ENCODE measurements at regions not wholly inside any gene's neighbourhood (a gene's known extent, or its start where the extent isn't known, plus 50 kb on each side); places are given as distances from the start of the nearest gene placed in this dataset.

GRCh38 chr10:131677671-131678070 is 223.1 kb upstream of the PPP2R2D start:
- TF ChIP-seq FOS (IDR thresholded peaks at IDR 0.05; ENCODE audit: borderline replicate concordance, insufficient read depth, low read length), result no peak
- TF ChIP-seq MAX (IDR thresholded peaks at IDR 0.05; ENCODE audit: insufficient read depth, insufficient read length), result no peak
- no peak for TF ChIP-seq JUN (IDR thresholded peaks at IDR 0.05; ENCODE audit: borderline replicate concordance, insufficient read depth, insufficient read length, low read depth)
- no peak for TF ChIP-seq POLR2AphosphoS5 (IDR thresholded peaks at IDR 0.05; ENCODE audit: insufficient read depth, low read depth, low read length)
- TF ChIP-seq MYC (IDR thresholded peaks at IDR 0.05; ENCODE audit: low read depth, low read length), result no peak
- no peak for TF ChIP-seq GATA2 (IDR thresholded peaks at IDR 0.05; ENCODE audit: insufficient read depth, insufficient read length, low read depth, low read length)
- no peak for TF ChIP-seq EZH2 (IDR thresholded peaks at IDR 0.05; ENCODE audit: borderline replicate concordance, low read depth, low read length, severe bottlenecking)
- no peak for TF ChIP-seq CTCF (IDR thresholded peaks at IDR 0.05; ENCODE audit: extremely low read depth in 1 of 2, insufficient read depth in 1 of 2, low read depth in 1 of 2, low read length in 2 of 2)
- Histone ChIP-seq H3K4me2 (ENCODE audit: insufficient read depth, low read length) (no peak overlapping the region), H3K9me3 (replicated peaks; ENCODE audit: control insufficient read depth, insufficient read depth, low read length) (no peaks in the 10 kb centered on the region), H3K4me3 (replicated peaks in 1 of 3; ENCODE audit: insufficient read depth in 1 of 3, low read depth in 1 of 3, low read length in 3 of 3) (no peak overlapping the region), H4K20me1 (replicated peaks; ENCODE audit: control insufficient read depth, extremely low read depth, insufficient read depth, low read length) (no peaks in the 10 kb centered on the region), H3K36me3 (ENCODE audit: control insufficient read depth in 2 of 2, extremely low read depth in 1 of 2, insufficient read depth in 2 of 2, low read length in 2 of 2) (no peaks in the 10 kb centered on the region), H2AFZ (ENCODE audit: low read depth, low read length) (no peak overlapping the region), H3K9ac (replicated peaks; ENCODE audit: extremely low read depth, insufficient read depth, low read length) (no peak overlapping the region), H3K27me3 (ENCODE audit: control insufficient read depth in 2 of 2, insufficient read depth in 2 of 2, low read length in 2 of 2) (no peaks in the 10 kb centered on the region), H3K4me1 (ENCODE audit: control insufficient read depth, extremely low read depth, insufficient read depth, low read length) (no peaks in the 10 kb centered on the region), H3K9me1 (replicated peaks; ENCODE audit: control insufficient read depth, extremely low read depth, insufficient read depth, low read length) (no peaks in the 10 kb centered on the region), H3K79me2 (ENCODE audit: control insufficient read depth, insufficient read depth, low read length) (no peaks in the 10 kb centered on the region), H3K27ac (ENCODE audit: insufficient read depth, low read depth, low read length) (no peak overlapping the region)
- dilution Hi-C loops (cut with MboI; ENCODE audit: extremely low pct_ligation_motif_present, low sequenced_read_pairs), result no loop called here
- FAIRE-seq (no peak), DNase-seq (ENCODE audit: low read depth, low spot score) (no peak)
- intact Hi-C loops (cut with micrococcal nuclease), result no loop called here
- ChIA-PET CTCF (no interaction called here), POLR2A (no interaction called here)
- no TSS peak for BruUV-seq (replicated peaks)
